GM06990 (cell line): ENCODE measurements at regions not wholly inside any gene's neighbourhood (a gene's known extent, or its start where the extent isn't known, plus 50 kb on each side); places are given as distances from the start of the nearest gene placed in this dataset.
A peak's percentile ranks its signal among the peaks of the same experiment; 100 is the strongest.

ENCODE experiments used
- DNase-seq: peaks from one replicate; pipeline ENCODE4 v3.0.0-alpha.2; 2011; ENCODE audit not compliant: insufficient read length; ENCODE audit errors: extremely low read depth
- H3K27me3 ChIP-seq: replicated peaks from 2 replicates; pipeline ENCODE4 v1.6.0; 2011; ENCODE audit warnings: low read length; ENCODE audit not compliant: control insufficient read depth, insufficient read depth
- H3K36me3 ChIP-seq: 2 replicates; pipeline ENCODE4 v1.5.1; 2011; ENCODE audit warnings: low read length; ENCODE audit not compliant: control insufficient read depth, insufficient read depth
- H3K4me3 ChIP-seq: replicated peaks from 2 replicates; pipeline ENCODE4 v1.5.1; 2011; ENCODE audit warnings: low read depth, mild to moderate bottlenecking, control low read depth, low read length
- CTCF ChIP-seq: IDR thresholded peaks from 2 replicates; pipeline ENCODE4 v1.5.1; 2011; ENCODE audit warnings: low read length, control low read depth, mild to moderate bottlenecking, inconsistent platforms; ENCODE audit not compliant: insufficient read depth, poor library complexity, severe bottlenecking

- H3K27me3 ChIP-seq = no peaks in the 10 kb centered on the region; the same call in none of the 2 replicates
- no peak for DNase-seq
- no peaks in the 10 kb centered on the region for H3K36me3 ChIP-seq
- no peak for TF ChIP-seq CTCF
- H3K4me3 ChIP-seq = no peak overlapping the region
Observed at GRCh38 chr2:106581328-106581727, 94.2 kb downstream of the CD8B2 start.

- Histone ChIP-seq H3K36me3 (no peaks in the 10 kb centered on the region), H3K27me3 (no peaks in the 10 kb centered on the region; the same call in none of the 2 replicates), H3K4me3 (peak overlapping the region; percentile 48)
- no peak for TF ChIP-seq CTCF
- no peak for DNase-seq
Observed at GRCh38 chr2:106581755-106582147, 94.6 kb downstream of the CD8B2 start.

- peak; percentile 89 for TF ChIP-seq CTCF
- H3K27me3 ChIP-seq = no peaks in the 10 kb centered on the region; the same call in none of the 2 replicates
- DNase-seq = peak; percentile 16
- H3K36me3 ChIP-seq = no peaks in the 10 kb centered on the region
- H3K4me3 ChIP-seq = peak overlapping the region; percentile 48
Observed at GRCh38 chr2:106582148-106583143, 95.3 kb downstream of the CD8B2 start.

- Histone ChIP-seq H3K36me3 (no peaks in the 10 kb centered on the region), H3K4me3 (no peak overlapping the region), H3K27me3 (no peaks in the 10 kb centered on the region; the same call in none of the 2 replicates)
- DNase-seq = no peak
- no peak for TF ChIP-seq CTCF
Observed at GRCh38 chr2:106584304-106584954, 97.3 kb downstream of the CD8B2 start.

GRCh38 chr2:106596844-106597243 lies 109.7 kb downstream of the CD8B2 start:
- TF ChIP-seq CTCF = peak; percentile 46
- no peak for DNase-seq
- no peaks in the 10 kb centered on the region for H3K36me3 ChIP-seq
- no peaks in the 10 kb centered on the region for H3K27me3 ChIP-seq
- H3K4me3 ChIP-seq = no peak overlapping the region
